ENCODE measurements at regions not wholly inside any gene's neighbourhood (a gene's known extent, or its start where the extent isn't known, plus 50 kb on each side); places are given as distances from the start of the nearest gene placed in this dataset.

- H3K4me3 ChIP-seq (ENCODE audit: low read depth, low read length): no peak overlapping the region
- TF ChIP-seq CTCF (IDR thresholded peaks at IDR 0.05; ENCODE audit: insufficient read depth, low read depth, low read length): no peak
- no peaks in the 10 kb centered on the region for H3K36me3 ChIP-seq (ENCODE audit: control insufficient read depth, insufficient read depth, low read length)
- ChIA-PET CTCF (no interaction called here), POLR2A (no interaction called here)
- DNase-seq (ENCODE audit: low read depth): no peak
- H3K27me3 ChIP-seq (ENCODE audit: control insufficient read depth, insufficient read depth, low read length): no peaks in the 10 kb centered on the region
Observed at GRCh38 chr10:130963786-130964522, 347.6 kb downstream of the TCERG1L start.

GRCh38 chr10:130964771-130965170 lies 346.8 kb downstream of the TCERG1L start:
- ChIA-PET POLR2A (no interaction called here), CTCF (no interaction called here)
- DNase-seq (ENCODE audit: low read depth): no peak
- H3K36me3 ChIP-seq (ENCODE audit: control insufficient read depth, insufficient read depth, low read length): no peaks in the 10 kb centered on the region
- H3K27me3 ChIP-seq (ENCODE audit: control insufficient read depth, insufficient read depth, low read length): no peaks in the 10 kb centered on the region
- no peak overlapping the region for H3K4me3 ChIP-seq (ENCODE audit: low read depth, low read length)
- no peak for TF ChIP-seq CTCF (IDR thresholded peaks at IDR 0.05; ENCODE audit: insufficient read depth, low read depth, low read length)

- CTCF ChIA-PET: no interaction called here
- POLR2A ChIA-PET: no interaction called here
- Histone ChIP-seq H3K27me3 (ENCODE audit: control insufficient read depth, insufficient read depth, low read length) (no peaks in the 10 kb centered on the region), H3K36me3 (ENCODE audit: control insufficient read depth, insufficient read depth, low read length) (no peaks in the 10 kb centered on the region), H3K4me3 (ENCODE audit: low read depth, low read length) (no peak overlapping the region)
- DNase-seq (ENCODE audit: low read depth): no peak
- TF ChIP-seq CTCF (IDR thresholded peaks at IDR 0.05; ENCODE audit: insufficient read depth, low read depth, low read length): no peak
Observed at GRCh38 chr10:130967161-130967560, 344.4 kb downstream of the TCERG1L start.

- no peaks in the 10 kb centered on the region for H3K36me3 ChIP-seq (ENCODE audit: control insufficient read depth, insufficient read depth, low read length)
- POLR2A ChIA-PET: no interaction called here
- no peak for TF ChIP-seq CTCF (IDR thresholded peaks at IDR 0.05; ENCODE audit: insufficient read depth, low read depth, low read length)
- no peak for DNase-seq (ENCODE audit: low read depth)
- no peak overlapping the region for H3K4me3 ChIP-seq (ENCODE audit: low read depth, low read length)
- H3K27me3 ChIP-seq (ENCODE audit: control insufficient read depth, insufficient read depth, low read length): no peaks in the 10 kb centered on the region
- CTCF ChIA-PET: no interaction called here
Observed at GRCh38 chr10:130967784-130968183, 343.7 kb downstream of the TCERG1L start.

- CTCF ChIA-PET: no interaction called here
- POLR2A ChIA-PET: no interaction called here
- Histone ChIP-seq H3K27me3 (ENCODE audit: control insufficient read depth, insufficient read depth, low read length) (no peaks in the 10 kb centered on the region), H3K36me3 (ENCODE audit: control insufficient read depth, insufficient read depth, low read length) (no peaks in the 10 kb centered on the region), H3K4me3 (ENCODE audit: low read depth, low read length) (no peak overlapping the region)
- TF ChIP-seq CTCF (IDR thresholded peaks at IDR 0.05; ENCODE audit: insufficient read depth, low read depth, low read length): no peak
- DNase-seq (ENCODE audit: low read depth): no peak
Observed at GRCh38 chr10:130968511-130968910, 343.0 kb downstream of the TCERG1L start.

Data from BJ (cell line).